Medulla oblongata (tissue), 1 donor: ENCODE measurements at regions not wholly inside any gene's neighbourhood (a gene's known extent, or its start where the extent isn't known, plus 50 kb on each side); places are given as distances from the start of the nearest gene placed in this dataset.
A peak's percentile ranks its signal among the peaks of the same experiment; 100 is the strongest.

ENCODE experiments used
- DNase-seq: peaks from one replicate; pipeline ENCODE4 v3.0.0-alpha.2; 2015; ENCODE audit errors: extremely low spot score

DNA sequence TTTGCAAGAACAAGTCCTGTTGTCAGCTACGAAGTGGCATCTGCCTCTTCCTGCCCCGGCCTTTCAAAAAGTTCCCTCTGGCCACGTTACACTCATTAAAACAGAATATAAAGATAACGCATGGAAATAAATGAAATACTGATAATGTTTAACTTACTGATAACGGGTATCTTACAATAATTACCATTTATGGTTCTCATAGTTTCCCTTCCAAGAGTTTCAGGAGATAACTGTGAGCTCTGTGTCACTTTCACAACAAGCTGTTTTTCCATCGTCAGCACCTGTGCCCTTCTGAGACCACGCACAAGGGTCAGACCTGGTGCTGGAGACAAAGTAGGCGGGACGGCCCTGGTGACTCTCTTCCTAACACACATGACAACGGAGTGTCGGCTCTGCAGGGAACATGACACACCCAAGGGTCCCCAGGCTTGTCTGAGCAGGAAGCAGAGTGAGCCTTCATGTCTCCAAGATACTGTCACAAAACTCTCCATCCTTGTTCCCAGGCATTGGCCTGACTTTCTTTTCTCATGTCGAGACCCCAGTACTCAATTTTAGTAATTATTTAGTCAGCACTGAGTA, 86.2 kb upstream of the THBS2 start:
- no peak for DNase-seq

DNA sequence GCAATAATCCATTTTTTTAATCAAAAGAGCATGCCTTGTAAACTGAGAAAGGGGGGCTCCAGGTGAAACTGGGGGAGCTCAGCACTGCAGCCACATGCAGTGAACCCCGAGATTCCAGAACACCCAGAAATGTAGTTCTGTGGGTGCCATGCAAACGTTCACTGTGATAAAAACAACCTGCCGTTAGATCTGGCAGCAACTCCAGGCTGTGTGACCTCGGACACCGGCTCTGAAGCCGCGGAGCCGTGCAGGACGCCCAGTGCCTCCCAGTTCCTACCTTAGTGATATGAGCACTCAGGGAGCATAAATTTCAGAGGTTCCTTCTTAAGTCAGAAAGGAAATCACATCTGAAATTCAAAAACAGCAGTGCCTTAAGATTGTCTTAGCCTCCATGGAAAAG, 85.4 kb upstream of the THBS2 start:
- no peak for DNase-seq

DNA sequence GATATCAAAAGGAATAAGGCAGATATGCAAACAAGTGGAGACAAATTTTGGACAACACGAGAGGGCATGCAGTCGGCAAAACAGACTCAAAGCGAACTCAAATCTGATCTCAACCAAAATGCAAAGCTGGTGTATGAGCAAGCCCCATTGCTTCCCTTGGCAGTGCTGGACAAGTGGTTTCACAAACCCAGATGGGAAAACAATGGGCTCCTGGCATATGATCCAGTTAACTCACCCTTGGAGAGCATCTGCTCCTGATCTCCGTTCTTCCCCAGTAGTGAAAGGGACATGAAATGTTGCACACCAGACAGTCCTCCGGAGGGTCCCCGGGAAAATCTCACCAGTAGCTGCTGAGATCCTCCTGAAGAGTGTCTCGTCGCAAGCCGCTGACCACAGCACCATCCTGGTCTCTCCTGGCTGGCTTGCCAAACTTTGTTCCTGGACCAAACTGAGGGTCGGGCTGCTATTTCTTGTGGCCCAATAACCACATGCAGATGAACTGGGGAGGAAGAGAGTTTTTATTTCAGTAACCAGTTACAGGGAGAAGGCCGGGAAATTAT, 84.3 kb upstream of the THBS2 start:
- DNase-seq = no peak

DNA sequence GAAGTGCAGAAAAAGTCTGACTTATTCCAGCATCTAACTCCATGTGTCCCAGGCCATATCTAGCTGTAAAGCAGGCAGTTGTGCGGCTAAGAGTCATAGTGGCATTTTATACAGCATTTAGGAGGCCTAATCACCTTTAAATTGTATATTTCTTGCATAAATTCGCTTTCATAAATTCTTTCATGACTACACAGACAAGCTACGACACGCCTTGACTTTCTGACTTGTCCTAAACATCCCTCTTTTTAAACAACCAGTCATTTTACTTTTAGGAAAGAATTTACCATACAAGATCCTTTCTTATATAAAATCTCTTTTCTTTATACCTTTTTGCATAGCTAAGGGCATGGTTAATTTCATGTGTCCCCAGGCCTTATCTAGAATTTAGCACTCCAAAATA, 81.7 kb upstream of the THBS2 start:
- DNase-seq = no peak

DNA sequence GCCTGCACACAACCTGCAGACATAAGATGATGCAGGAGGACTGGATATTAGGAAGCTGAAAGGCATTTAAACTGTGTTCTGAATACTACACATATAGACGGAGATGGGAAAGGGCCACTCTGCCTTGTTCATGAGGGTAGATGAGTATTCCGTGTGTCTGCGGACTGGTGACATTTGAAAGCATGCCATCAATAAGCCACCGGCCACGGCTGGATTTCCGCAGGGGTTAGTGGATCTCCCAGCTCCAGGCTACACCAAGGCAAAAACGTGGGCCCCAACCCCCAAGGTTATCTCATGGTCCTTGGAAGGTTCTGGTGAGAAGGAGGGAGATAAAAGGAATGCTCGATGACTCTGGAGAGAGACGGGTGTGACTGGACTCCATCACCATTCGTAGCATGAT, 78.6 kb upstream of the THBS2 start:
- no peak for DNase-seq

DNA sequence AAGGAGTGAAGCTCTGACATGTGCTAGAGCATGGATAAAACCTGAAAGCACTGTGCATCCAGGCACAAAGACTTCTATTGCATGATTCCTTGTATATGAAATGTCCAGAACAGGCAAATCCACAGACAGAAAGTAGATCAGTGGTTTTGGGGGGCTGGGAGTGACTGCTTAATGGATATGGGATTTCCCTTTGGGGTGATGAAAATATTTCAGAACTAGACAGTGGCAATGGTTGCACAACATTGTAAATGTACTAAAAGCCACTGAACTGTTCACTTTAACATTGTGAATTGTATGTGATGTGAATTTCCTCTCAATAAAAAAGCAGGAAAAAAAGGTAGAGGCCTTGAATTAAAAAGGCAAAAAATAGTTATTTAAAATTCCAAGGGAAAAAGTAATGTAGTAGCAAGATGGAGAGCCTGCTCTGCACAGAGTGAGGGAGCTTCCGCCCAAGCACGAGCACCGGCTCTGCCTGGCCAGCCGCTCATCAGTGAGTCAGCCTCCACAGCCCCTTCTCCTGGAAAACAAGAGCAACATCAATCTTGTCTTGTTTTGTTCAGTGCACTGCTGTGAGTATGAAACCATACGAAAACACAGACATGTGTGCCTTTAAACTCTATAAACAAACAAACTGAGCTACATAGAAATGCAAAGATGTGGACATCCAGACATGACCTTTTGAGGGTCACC, 74.6 kb upstream of the THBS2 start:
- no peak for DNase-seq

DNA sequence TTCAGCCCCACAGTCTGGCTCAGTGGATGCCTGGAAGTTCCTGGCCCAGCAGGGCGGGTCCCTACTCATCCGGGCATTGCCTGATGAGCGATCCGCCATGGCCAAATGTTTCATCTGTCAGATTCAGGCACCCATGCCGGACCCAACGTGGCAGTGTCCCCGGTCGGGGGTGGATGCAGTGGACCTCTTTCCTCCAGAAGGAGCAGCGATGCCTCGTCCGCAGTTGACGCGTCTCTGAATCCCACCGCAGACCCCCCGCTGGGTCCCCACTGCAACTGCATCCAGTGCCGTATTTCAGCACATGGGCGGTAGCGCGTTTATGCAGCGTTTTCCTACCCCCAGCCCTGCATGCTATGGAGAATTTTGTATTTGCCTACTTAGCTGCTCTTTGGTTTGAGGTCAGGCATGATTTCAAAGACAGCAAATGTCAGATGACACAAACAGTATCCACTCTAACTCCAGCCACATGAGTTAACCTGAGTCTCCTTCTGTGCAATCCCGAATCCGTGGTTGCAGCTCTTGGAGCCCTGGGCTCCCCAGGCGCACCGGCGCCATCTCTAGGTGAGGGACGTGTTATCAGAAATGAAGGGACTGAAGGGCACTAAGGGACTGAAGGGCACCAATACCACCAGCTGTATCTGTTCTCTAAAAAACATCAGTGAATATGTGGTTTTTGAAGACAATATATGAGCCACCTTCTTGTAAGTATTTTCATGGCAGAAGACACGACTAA, 72.6 kb upstream of the THBS2 start:
- peak; percentile 65 for DNase-seq

DNA sequence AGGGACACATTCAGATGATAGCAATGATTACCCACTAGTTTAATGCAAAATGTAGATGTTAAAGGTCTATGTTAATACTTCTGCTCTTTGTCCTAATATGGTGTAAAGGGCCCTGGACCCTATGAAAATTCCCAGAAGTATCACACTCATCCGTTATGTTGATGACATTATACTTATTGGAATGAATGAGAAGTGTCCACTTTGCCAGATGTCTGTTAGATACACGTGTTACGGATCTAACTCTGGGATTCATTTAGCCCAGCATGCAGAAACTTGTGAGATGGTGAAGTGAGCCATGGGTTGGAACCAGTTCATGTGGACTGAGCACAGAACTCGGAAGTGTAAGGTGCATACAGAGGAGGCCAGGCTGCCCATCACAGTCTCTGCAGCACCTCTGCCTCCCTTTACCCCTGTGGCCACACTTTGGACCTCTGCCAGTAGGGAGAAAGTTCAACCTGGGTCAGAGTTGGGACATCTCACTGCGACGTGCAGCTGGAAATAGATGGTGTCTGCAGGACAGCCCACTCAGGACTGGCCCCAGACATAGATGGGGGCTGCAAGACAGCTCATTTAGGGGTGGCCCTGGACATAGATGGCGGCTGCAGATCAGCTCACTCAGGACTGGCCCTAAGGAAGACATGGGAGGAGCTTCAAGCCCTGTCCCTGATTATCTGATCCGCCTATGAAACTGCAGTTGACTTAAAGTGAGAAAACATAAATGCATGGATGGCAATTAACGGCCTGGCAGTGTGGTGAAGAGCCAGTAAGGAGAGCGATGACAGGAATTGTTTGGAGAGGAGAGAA, 71.2 kb upstream of the THBS2 start:
- no peak for DNase-seq

DNA sequence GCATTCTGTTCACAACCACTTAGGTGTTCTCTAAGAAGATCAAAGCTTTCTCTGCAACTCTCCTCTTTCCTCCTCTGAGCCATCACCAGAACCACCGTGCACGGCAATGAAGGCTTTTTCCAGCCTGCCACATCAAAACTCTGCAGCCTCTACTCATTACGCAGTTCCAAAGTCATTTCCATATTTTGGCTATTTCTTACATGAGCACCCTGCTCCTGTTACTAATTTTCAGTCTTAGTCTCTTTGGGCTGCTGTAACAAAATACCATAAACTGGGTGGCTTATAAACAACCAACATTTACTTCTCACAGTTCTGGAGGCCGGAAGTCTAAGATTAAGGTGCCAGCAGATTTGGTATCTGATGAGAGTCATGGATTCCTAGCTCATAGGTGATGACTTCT, 70.4 kb upstream of the THBS2 start:
- DNase-seq = no peak

DNA sequence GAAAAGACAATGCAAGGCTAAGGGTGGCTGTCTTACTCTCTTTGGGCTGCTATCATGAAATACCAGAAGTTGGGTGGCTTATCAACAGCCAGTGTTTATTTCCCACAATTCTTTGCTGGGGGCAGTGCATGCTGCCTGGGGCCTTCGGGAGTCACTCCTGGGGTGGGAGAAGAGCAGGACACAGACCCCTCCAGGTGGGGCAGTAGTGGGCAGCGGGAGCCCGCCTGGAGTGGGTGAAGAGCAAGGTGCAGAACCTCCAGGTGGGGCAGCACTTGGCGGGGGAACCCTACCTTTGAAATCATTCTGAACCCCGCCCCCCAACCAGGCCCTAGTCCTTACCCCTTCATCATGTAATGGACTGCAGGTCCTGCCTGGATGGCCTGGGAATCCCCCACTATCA, 69.6 kb upstream of the THBS2 start:
- DNase-seq = no peak

DNA sequence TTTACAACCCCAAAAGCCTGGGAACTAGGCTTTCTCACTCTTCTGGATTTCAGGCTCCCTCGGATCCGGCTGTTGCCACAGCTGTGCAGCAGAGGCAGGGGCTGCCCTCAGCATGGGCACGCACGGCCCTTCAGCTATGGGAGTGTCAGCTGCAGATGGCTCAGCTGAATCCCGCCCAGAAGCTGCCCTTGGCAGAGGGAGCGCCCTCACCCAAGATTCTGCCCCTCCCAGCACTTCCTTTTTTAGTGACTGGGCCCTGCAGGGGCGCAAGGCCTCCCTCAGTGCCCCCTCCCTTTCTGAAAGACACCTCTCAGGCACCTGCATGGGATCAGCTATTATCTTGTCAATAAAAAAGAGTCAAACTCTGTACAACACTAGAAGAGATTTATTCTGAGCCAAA, 67.9 kb upstream of the THBS2 start:
- DNase-seq = no peak

DNA sequence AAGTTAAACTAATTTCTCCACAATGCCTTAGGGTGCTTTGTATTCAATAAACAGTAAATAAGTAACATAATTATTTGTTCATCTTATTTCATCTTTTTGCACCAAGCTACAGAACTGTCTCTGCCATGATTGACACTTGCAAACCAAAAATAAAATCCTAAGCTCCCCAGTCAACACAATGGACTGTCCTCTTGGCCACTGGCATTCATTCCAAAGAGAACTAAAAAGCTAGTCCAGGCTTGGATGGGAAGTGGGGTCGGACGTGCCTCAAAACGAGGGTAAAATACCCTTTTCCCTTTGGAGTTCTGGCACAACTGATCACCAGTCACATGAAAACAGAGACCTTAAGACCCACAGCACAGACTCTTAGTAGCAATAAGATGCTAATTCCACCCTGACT, 66.4 kb upstream of the THBS2 start:
- DNase-seq = no peak

DNA sequence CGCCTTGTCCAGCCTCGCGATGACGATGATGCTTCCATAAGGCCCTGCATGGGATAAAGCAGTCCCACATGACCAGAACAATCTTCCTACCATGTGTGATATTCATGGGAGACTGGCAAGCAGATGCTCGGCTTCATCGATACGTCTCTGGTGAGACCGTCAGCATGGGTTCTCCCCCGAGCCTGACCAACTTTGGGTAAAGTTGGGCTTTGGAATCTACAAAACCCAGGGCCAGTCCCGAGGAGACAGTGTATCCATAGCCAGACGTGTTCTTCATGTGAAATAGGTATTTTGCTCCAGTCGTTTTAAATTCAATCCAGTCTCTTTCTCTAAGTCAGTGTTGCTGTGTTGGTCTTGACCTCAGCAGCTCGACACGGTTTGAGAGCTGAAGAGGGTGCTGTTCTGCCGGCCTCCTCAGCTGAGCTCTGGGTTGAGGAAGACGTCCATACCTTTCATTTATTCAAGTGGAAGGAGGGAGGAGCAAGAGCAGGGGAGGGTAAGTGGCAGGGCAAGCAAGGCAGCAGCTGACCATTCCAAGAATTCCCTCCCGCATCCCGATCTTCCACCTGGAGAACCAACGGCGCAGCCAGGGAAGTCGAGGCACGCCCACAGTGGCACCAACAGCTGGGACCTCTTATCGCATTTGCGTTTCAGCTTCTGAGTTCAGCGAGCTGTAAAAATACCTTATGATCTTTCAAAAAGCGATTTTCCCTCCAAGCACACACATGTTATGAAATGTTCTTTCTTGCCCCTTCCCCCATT, 64.0 kb upstream of the THBS2 start:
- no peak for DNase-seq

DNA sequence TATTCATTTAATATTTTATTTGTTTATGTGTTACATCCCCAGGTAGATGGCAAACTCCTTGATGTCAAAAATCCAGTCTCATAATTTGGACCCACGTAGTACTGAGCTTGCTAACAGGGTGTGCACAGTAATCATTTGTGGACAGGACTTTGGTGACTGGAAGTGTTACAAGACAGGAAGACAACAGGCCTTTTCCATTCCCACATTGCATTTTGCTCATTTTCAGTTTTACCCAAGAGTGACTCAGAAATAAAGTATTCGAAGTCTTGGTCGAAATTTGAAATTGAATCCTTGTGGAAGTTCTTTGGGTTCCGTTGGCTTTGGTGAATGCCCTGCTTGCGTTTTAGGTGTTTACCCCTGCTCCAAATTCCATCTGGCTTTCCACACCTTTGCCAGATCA, 63.0 kb upstream of the THBS2 start:
- DNase-seq = no peak

DNA sequence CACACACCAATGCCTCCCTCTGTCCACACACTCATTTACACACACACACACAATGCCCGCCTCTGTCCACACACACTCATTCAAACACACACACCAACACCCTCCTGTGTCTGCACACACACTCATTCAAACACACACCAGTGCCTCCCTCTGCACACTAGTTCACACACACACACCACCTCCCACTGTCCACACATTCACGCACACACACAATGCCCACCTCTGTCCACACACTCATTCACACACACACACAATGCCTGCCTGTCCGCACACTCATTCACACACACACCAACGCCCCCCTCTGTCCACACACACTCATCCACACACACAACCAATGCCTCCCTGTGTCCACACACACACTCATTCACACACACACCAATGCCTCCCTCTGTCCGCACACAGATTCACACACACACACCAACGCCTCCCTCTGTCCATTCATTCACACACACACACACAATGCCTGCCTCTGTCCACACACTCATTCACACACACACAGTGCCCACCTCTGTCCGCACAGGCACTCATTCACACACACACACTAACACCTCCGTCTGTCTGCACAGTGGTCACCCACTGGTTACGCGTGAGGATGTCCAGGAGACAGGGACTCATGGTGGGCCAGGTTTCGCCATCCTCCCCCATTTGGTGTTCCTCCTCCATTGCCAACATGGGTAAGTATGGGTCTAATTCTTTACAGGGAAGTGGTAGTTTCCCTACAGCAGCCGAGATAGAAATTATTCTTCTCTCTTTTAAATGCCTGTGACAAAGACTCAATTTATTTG, 62.4 kb upstream of the THBS2 start:
- DNase-seq = no peak

DNA sequence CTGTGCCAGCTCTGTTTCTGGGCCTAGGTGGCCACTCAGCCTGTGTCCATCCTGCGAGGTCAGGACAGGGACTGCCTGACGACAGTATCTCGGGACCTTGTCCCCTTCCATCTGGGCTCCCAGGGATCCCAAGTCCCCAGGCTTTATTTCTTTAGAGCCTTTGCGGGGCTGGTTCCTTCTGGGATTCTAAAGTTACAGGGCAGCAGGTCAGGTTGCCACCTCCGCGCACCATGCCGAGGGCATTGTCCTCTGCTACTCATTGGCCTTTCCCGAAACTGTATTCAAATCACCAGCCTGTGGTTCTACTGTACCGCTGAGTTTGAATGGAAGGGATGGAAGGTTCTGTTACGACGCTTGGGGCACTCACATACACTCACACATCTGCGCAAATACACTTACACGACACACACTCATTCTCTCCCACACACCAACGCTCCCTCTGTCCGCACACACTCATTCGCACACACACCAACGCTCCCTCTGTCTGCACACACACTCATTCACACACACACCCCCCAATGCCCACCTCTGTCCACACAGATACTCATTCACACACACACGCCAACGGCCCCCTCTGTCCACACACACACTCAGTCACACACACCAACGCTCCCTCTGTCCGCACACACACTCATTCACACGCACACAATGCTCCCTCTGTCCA, 59.8 kb upstream of the THBS2 start:
- no peak for DNase-seq

DNA sequence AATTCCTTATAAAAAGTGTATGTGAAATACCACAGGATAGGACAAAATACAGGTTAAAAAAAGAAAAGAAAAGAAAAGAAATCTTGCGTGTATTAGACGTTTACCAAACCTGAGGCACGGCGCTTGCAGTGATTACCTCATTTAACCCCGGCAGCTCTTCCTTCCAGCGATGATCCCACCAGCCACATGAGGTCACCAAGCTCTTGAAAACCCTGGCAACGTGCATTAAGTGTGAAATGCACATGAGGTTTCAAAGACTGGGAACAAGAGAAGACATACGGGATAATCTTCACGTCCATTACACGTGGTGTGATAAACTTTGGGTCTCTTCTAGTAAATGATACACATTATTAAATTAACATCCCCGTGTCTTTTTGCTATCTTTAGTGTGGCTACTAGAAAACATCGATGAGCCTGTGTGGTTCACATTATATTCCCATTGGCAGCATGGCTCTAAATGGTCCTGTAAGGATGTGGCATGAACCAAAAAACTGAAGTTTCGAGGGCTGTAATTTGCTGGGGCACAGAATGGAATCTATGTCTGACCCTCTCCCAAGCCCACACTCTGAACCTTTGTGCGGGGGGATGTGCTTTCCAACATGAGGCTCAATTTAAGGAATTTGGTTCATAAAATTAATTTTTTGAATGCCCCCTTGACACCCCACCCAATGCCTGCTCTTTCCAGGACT, 59.2 kb upstream of the THBS2 start:
- no peak for DNase-seq

DNA sequence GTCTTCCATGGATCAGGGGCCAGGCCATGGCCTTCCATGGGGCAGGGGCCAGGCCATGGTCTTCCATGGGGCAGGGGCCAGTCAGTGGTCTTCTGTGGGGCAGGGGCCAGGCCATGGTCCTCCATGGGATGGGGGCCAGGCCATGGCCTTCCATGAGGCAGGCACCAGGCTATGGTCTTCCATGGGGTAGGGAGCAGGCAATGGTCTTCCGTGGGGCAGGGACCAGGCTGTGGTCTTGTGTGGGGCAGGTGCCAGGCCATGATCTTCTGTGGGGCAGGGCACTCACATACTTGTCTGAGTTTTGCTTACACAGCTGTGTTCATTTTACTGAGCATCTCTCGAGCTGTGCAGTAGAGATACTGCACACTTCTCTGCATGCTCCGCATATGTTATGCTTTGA, 57.3 kb upstream of the THBS2 start:
- DNase-seq = no peak
